NCI-H524 (cell line): ENCODE measurements at regions not wholly inside any gene's neighbourhood (a gene's known extent, or its start where the extent isn't known, plus 50 kb on each side); places are given as distances from the start of the nearest gene placed in this dataset.
A peak's percentile ranks its signal among the peaks of the same experiment; 100 is the strongest.

Experiments used
- DNase-seq, 2 experiments: peaks; one replicate each; lab custom pipeline; 2025; lab: John Stamatoyannopoulos, UW

- DNase-seq = no peak
These were observed 177.9 kb downstream of the BLID start for GRCh38 chr11:121938076-121938475.

- DNase-seq = no peak
These were observed 179.1 kb downstream of the BLID start for GRCh38 chr11:121936781-121937447.

- no peak for DNase-seq
These were observed 179.6 kb downstream of the BLID start for GRCh38 chr11:121936370-121936769.

GRCh38 chr11:121933694-121934093, 182.3 kb downstream of the BLID start:
- DNase-seq = no peak

GRCh38 chr11:121933294-121933693, 182.7 kb downstream of the BLID start:
- DNase-seq = no peak

GRCh38 chr11:121932646-121933185, 183.3 kb downstream of the BLID start:
- no peak for DNase-seq

- DNase-seq = no peak
These were observed 184.2 kb downstream of the BLID start for GRCh38 chr11:121931748-121932352.

GRCh38 chr11:121931121-121931520, 184.9 kb downstream of the BLID start:
- no peak for DNase-seq

GRCh38 chr11:121930004-121930965, 185.7 kb downstream of the BLID start:
- no peak for DNase-seq

GRCh38 chr11:121929581-121929980, 186.4 kb downstream of the BLID start:
- DNase-seq = peak; percentile 79 to 89

GRCh38 chr11:121928597-121929580, 187.1 kb downstream of the BLID start:
- no peak for DNase-seq

- DNase-seq = no peak
These were observed 188.2 kb downstream of the BLID start for GRCh38 chr11:121927789-121928188.

- DNase-seq = peak in 1 of 2 experiments; percentile 6
These were observed 188.8 kb downstream of the BLID start for GRCh38 chr11:121927097-121927785.

GRCh38 chr11:121924191-121924590, 191.8 kb downstream of the BLID start:
- DNase-seq = no peak

- DNase-seq = no peak
These were observed 198.5 kb downstream of the BLID start for GRCh38 chr11:121917482-121917881.

GRCh38 chr11:121914508-121915059, 201.4 kb downstream of the BLID start:
- DNase-seq = no peak

- no peak for DNase-seq
These were observed 206.4 kb downstream of the BLID start for GRCh38 chr11:121909596-121909995.

GRCh38 chr11:121907379-121907778, 208.6 kb downstream of the BLID start:
- DNase-seq = no peak

- DNase-seq = no peak
These were observed 211.9 kb downstream of the BLID start for GRCh38 chr11:121904148-121904547.

GRCh38 chr11:121901886-121902285, 214.1 kb downstream of the BLID start:
- DNase-seq = no peak
